Left lung (tissue), 4 donors: ENCODE measurements at regions not wholly inside any gene's neighbourhood (a gene's known extent, or its start where the extent isn't known, plus 50 kb on each side); places are given as distances from the start of the nearest gene placed in this dataset.

Experiments
- ATAC-seq: fragments of 200-7000 bp; cut with Tn5 transposase; one replicate; pipeline ENCODE4 v1.9.1; 2020; ENCODE audit warnings: moderate library complexity
- DNase-seq, 4 donors: peaks; one replicate each; pipeline ENCODE4 v3.0.0-alpha.2; 2013 to 2020
- H3K27ac ChIP-seq, 2 donors: fragments of 200-600 bp; sonication (generic) in 1 of 2; one replicate each; pipeline versions ENCODE4 v1.5.0 to v1.8.0; 2020 to 2021
- H3K27me3 ChIP-seq, 2 donors: fragments of 200-600 bp; sonication (generic) in 1 of 2; one replicate each; pipeline versions ENCODE4 v1.5.0 to v1.8.0; 2020 to 2021
- H3K36me3 ChIP-seq, 2 donors: fragments of 200-600 bp; sonication (generic) in 1 of 2; one replicate each; pipeline versions ENCODE4 v1.5.0 to v1.8.0; 2020 to 2021
- H3K4me1 ChIP-seq, 2 donors: fragments of 200-600 bp; one replicate each; pipeline ENCODE4 v1.8.0; 2021
- H3K4me3 ChIP-seq, 2 donors: fragments of 200-600 bp; sonication (generic) in 1 of 2; one replicate each; pipeline versions ENCODE4 v1.5.0 to v1.8.0; 2020 to 2021; ENCODE audit warnings: mild to moderate bottlenecking in 1 of 2
- H3K9me3 ChIP-seq, 2 donors: fragments of 200-600 bp; sonication (generic) in 1 of 2; one replicate each; pipeline versions ENCODE4 v1.5.0 to v1.8.0; 2020 to 2021
- CTCF ChIP-seq, 2 donors: fragments of 200-600 bp; sonication (generic) in 1 of 2; IDR thresholded peaks; one replicate each; pipeline versions ENCODE4 v1.5.0 to v1.8.0; 2021; ENCODE audit warnings: antibody characterized with exemption in 2 of 2
- intact Hi-C, 2 donors: fragments of 100-400 bp; cut with DNase I; formaldehyde crosslinking; loops; one replicate each; pipeline versions ENCODE4 v1.11.2 to v1.14.2; 2022
- donor health status: DM: no; HTN: yes; CAD: no.
- donor health status: DM: no; HTN: no; CAD: no.

- DNase-seq, result peak in 2 of 4 donors; percentile 30 to 35
- no peak for ATAC-seq
- Histone ChIP-seq H3K9me3 (no peaks in the 10 kb centered on the region), H3K36me3 (no peaks in the 10 kb centered on the region), H3K4me3 (no peak overlapping the region), H3K27me3 (no peaks in the 10 kb centered on the region), H3K27ac (no peak overlapping the region), H3K4me1 (no peaks in the 10 kb centered on the region)
- intact Hi-C loops, result no loop called here
- no peak for TF ChIP-seq CTCF (IDR thresholded peaks at IDR 0.05)
Measured at GRCh38 chr17:14859542-14859941, 405.6 kb downstream of the PMP22 start.

DNA sequence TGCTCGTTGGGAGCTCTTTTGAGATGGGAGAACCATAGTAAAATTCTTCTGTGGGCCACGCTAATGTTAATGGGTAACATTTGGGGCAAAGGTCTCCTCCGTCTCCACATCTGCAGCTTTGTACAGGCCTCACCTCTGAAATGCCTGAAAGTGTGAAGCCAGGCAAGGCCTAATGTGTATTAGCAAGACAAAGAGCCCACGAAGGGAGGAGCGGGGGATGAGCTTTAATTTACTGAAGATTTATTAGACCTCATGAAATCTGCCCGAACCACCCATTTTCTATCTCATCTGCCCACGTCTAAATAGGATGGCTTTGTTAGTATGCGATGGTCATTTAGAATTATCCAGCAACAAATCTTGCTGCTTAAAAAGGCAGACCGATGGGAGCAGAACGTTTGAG lies 408.9 kb downstream of the PMP22 start:
- no peak for DNase-seq
- no peak overlapping the region for H3K27ac ChIP-seq
- no peak for ATAC-seq
- no peak for TF ChIP-seq CTCF (IDR thresholded peaks at IDR 0.05)
- no peaks in the 10 kb centered on the region for H3K9me3 ChIP-seq
- H3K36me3 ChIP-seq, result no peaks in the 10 kb centered on the region
- no peak overlapping the region for H3K4me3 ChIP-seq
- H3K27me3 ChIP-seq, result no peaks in the 10 kb centered on the region
- intact Hi-C loops, result no loop called here
- H3K4me1 ChIP-seq, result no peaks in the 10 kb centered on the region

- no peaks in the 10 kb centered on the region for H3K4me1 ChIP-seq
- no peaks in the 10 kb centered on the region for H3K27me3 ChIP-seq
- no peak overlapping the region for H3K4me3 ChIP-seq
- no peak for TF ChIP-seq CTCF (IDR thresholded peaks at IDR 0.05)
- no peak overlapping the region for H3K27ac ChIP-seq
- intact Hi-C loops, result no loop called here
- DNase-seq (no peak), ATAC-seq (no peak)
- no peaks in the 10 kb centered on the region for H3K36me3 ChIP-seq
- no peaks in the 10 kb centered on the region for H3K9me3 ChIP-seq
Measured at GRCh38 chr17:14854691-14855090, 410.4 kb downstream of the PMP22 start.

- no peak for TF ChIP-seq CTCF (IDR thresholded peaks at IDR 0.05)
- DNase-seq (no peak), ATAC-seq (peak; percentile 76)
- Histone ChIP-seq H3K36me3 (no peaks in the 10 kb centered on the region), H3K4me1 (no peaks in the 10 kb centered on the region), H3K9me3 (peaks cover 0 to 4% of the 10 kb centered on the region in 2 donors), H3K27ac (no peak overlapping the region), H3K4me3 (no peak overlapping the region), H3K27me3 (peaks cover 0 to 10% of the 10 kb centered on the region in 2 donors)
- intact Hi-C loops, result no loop called here
Measured at GRCh38 chr17:14845591-14846281, 419.4 kb downstream of the PMP22 start.

GRCh38 chr17:14843086-14843795 lies 421.9 kb downstream of the PMP22 start:
- TF ChIP-seq CTCF (IDR thresholded peaks at IDR 0.05), result no peak
- H3K4me3 ChIP-seq, result no peak overlapping the region
- intact Hi-C loops, result no loop called here
- H3K27ac ChIP-seq, result no peak overlapping the region
- no peaks in the 10 kb centered on the region for H3K9me3 ChIP-seq
- no peaks in the 10 kb centered on the region for H3K36me3 ChIP-seq
- peaks cover 0 to 4% of the 10 kb centered on the region in 2 donors for H3K27me3 ChIP-seq
- no peak for DNase-seq
- H3K4me1 ChIP-seq, result no peaks in the 10 kb centered on the region
- no peak for ATAC-seq
